ENCODE measurements at regions not wholly inside any gene's neighbourhood (a gene's known extent, or its start where the extent isn't known, plus 50 kb on each side); places are given as distances from the start of the nearest gene placed in this dataset.

DNA sequence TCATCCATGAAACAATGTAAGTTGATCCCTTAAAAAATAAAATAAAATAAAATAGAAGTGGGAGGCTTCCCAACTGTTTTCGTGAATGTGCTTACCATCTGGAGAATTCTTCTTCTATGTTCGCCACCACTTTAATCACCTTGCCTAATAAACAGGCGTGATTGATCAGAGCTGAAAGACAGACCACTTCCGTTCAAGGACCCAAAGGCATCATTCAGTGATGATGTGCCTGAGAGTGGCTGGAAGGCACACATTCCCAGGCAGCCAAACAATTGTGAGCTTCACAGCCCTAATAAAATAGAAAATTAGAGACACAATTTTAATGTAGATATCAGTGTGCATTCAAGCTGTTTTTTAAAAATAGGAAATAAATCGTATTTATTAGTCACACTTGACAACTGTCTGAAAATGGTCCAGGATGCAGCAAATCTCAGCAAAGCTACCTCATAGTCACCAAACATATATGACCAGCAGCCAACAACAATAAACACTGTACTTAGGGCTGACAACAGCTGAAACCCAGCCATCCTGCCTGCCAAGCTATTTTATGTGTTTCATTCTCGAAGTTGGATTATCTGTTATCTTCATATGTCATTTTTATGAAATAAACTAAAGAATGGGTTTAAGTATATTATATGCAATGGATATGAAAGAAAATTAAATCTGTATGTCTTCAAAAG, 163.2 kb upstream of the FAM9B start:
- DNase-seq: no peak

DNA sequence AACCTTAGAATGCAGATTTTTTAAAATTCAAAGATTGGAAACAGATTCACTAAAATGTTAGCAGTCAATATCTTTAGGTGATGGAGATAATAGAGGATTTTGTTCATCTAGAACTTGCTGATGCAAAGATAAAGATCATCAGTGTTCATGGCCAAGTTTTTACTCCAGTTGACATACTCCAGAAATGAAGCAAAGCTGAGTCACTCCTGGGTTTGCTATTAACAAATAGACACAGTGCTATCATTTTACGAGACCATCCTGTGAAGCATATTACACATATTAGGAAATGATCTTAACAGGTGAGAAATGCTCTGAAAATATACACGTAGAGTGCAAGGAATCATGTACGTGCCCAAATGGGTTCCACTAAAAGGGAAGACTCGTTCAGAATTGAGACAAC, 170.6 kb upstream of the FAM9B start:
- no peak for DNase-seq

DNA sequence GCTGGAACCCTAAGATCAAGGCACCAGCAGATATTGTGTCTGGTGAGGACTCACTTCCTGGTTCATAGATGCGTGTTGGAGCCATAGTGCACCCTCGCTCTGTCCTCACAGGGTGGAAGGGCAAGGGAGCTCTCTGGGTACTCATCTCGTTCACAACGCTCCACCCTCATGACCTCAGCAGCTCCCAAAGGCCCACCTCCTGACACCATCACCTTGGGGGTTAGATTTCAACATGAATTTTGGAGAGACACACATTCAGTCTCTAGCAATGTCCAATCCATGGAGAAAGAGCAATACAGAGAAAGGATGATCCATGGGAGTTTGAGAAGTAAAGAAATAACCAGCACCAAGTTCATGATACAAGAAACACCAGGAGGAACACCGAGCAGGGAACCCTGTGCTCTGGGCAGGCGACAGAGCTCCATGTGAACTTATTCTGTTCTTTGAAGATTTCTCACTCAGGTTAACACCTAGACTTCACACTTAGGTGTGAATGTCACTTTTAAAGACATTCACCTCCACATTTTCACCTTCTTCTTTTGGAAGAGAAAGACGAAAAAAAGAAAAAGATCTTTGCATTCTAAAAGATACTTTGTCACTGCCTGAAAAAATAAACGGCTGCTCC, 171.8 kb upstream of the FAM9B start:
- no peak for DNase-seq

DNA sequence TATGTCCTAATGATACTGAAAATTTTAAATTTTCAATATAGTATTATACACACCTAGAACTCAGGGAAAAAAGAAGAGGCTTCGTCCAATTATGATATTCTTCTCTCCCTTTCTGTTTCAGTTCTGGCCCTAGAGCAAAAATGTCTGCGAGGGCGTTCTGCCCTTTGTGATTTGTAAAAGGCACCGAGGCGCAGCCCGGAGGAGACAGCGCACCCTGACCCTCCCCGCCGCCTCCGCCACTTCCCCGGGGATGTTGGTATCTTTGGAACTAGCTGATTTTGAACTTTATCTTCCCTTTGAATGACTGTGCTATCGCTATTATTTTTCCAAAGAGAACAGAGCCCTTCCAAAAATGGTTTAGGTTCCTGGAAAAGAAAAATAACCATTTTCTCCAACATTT, 173.2 kb upstream of the FAM9B start:
- no peak for DNase-seq

DNA sequence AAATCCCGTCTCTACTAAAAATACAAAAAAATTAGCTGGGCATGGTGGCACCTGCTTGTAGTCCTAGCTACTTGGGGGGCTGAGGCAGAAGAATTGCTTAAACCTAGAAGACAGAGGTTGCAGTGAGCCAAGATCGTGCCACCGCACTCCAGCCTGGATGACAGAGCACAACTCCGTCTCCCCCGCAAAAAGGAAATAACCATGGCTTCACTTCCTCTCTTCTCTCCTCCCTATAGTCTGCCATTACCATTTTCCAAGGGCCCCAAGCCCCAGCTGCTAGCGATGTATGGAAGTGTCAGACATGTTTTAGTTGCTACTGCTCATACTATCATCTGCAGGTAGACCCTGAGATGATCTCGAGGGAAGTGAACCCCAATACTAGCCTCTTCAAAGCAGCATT, 177.3 kb upstream of the FAM9B start:
- no peak for DNase-seq

DNA sequence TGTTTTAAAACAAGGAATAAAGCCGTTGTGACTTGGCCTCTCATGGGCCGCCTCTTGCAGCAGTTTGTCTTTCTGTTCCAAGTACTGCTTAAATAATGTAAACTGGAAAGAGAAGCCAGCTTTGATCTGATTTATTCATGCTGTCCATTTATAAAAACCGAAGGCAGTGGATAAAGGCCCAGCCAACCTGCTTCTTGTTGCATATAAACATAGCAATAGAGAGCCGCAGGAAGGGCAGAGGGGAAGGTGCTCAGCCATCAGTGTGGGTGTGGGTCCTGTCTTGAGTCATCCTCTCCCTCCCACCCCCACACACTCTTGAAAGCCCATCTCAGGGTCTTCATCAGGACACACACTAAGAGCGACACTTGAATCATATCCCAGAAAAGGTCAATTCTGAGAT, 187.9 kb upstream of the FAM9B start:
- DNase-seq: no peak

DNA sequence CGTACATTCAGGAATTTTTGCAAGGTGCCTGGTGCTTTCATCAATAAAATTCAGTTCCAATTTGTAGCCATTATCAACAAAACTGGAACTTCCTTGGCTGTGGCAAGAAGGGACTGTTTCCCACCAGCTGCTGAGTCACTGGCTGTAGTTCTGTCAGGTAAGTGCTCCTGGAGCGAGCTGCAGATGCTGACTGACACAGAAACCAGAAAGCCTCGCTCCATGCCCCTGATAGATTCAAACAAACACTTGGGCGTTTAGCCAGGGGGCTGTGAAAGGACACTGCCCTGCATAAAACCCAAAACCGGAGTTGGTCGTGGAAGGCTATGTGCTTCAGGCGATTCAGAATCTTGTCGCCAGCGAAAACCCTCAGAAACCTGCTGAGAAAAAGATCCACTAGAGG, 188.4 kb upstream of the FAM9B start:
- no peak for DNase-seq

DNA sequence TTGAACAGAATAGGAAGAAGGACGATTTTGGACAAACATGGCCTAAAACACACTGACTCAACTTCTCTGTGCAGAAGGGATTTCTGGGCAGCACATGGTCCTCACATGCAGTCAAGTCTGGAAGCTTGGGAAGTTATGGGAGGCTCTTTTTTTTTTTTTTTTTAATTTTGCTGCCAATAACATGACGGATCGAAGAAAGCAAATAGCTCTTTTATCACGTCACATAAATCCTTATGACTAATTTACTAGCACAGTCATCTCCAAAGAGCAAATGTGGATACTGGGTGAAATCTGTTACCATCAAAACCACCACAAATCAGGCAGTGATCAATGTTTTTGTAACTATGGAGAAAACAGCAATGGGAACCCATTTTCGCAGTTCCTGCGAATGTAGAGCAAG, 193.3 kb upstream of the FAM9B start:
- no peak for DNase-seq

DNA sequence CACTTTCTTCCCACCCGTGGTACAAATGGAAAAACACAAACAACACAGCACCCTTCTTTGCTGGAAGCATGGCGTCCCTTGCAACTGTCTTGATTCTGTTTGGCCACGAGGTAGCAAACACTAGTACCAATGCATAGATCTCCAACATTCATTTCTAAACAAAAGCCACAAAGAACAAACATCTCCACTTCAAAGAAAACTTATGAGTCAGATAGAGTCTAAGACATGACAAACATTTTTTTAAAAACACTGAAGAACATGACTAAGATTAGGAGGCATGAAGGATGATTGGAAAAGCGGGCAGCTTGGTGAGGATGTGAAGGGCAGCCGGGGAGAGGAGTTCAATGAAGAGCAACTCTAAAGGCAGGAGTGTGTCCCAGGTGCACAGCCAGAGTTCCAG, 197.6 kb upstream of the FAM9B start:
- DNase-seq: no peak

DNA sequence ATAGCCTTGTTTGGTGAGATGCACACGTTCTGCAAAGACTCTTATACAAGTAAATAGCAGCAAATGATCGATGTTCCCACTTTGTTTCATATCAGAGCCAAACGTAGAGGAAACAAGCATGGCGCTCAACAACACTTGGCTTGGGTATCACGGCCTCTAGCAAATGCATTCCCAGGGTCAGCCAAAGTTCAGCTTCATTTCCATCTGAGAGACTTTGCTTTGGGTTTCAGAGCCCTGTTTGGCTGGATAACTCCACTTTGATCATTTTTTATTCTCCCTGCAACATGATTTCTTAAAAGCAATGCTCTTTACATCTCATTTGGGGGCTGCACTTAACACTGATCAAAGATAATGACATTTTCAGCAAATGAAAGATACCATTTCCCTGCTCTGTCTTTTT, 199.2 kb upstream of the FAM9B start:
- no peak for DNase-seq

DNA sequence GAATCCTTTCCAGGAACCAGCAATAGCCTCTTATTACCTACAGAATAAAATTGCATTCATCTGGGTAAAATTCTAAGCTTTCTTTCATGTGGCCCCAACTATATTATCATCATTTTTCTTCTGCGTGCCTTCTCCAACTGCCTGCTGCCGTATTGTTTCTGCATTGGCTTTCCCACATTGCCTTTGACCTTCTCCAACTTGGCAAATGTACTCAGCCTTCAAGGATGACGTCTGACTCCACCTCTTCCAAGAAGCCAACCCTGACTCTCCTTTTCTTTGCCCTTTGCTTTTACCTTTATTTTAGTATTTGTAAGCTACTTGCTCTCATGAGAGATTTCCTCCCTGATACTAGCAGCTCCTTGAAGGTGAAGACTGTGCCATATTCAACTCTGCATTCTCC, 200.4 kb upstream of the FAM9B start:
- DNase-seq: no peak

DNA sequence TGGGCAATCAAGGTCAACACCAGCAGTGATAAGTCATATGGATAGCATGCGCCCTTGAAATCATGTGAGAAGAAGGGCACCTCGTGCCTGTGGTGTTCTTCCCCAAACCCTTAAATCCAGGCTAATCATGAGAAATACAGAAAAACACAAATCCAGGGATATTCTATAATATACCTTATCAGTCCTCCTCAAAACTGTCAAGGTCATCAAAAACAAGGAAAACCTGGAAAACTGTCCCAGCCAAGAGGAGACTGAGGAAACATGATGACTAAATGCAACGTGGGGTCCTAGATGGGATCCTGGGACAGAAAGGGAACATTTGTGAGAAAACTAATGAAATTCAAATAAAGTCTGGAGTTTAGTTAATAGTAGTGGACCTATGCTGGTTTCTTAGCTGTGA, 201.8 kb upstream of the FAM9B start:
- DNase-seq: no peak

DNA sequence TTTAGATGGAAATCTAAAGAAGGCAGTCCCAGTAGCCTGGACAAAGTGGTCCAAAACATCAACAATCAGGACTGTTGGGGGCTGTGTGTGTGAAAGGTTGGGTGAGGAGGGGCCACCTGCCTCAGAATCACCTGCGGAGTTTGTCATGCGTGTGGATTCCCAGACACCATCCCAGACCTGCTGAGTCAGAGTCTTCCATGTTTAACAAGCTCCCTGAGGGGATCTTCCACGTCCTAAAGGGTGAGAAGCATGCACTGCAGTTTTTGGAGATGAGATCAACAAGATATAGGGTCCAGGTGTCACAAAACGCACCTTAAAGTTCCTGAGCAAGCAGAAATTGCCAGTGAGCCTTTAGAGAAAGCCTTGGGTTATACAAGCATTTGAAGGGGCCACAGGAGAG, 207.0 kb upstream of the FAM9B start:
- DNase-seq: no peak

DNA sequence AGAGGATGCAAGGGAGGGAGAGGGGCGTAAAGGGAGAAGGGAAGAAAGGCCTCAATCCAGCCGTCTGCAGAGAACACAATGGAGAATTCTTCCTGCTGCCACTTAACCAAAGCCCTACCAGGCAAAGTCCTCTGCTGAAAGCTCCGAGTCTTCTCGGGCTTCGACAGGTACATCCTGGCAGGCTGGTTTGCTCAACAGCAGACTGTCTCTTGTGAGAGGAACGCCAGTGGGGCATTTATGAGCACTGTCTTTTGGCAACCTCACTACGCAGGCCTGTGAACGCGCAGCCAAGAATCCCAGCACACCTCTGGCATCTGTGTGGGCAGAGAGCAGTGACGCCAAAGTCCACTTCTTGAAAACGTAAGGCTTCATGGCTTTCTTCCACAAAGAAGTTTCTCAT, 207.5 kb upstream of the FAM9B start:
- DNase-seq: no peak

DNA sequence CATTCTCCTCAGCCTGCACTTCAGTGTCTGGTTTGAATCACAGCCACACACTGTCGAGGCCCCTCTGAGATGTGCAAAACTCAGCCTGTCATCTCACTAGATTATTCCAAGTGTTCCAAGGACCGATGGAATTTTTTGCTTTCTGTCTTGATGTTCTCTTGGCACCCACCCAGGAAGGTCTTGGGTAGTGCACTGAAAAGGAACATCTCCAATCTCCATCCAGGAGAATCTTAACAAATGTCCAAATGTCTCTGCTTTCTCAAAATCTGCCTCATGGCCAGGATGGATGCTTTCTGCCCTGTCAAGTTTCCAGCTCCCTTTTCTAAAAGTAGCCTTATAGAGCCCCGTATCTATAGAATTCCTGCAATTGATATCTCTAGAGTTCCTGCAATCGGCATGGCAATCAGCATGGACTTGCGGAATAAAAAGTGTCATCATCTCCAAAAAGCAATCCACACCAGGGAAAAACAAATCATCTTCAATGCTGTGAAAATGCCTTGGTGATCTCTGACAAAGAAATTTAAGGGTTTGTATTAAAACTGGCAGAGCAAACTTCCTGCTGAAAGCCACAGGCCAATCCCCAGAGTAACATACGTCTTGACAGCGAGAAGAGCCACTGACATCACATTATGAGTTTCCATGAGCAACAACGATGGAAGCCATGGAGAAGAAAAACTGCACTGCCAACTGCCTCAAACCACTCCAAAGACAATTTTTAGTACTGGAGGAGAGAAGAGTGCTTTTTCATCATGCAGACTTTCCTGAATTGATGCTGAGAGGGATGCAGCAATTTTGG, 215.3 kb upstream of the FAM9B start:
- DNase-seq: no peak

DNA sequence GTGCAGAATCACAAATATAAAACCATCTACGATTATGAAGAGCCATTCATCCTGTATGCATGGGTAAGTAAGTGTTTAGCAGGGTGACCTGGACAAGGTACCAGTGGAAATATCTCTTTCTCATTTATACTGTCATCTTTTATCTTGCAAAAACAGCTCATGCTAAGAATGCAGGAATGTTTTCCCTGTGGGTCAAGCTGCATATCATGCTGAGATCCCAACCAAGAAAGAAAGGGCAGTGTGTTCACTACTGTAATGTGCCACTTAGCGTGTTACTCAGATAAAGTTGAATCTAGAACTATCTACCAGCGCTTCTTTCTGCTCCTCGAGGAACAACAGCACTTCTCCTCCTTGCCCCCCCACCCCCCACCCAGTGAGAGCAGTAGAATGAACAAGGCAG, 212.7 kb upstream of the TBL1X start:
- DNase-seq: no peak

DNA sequence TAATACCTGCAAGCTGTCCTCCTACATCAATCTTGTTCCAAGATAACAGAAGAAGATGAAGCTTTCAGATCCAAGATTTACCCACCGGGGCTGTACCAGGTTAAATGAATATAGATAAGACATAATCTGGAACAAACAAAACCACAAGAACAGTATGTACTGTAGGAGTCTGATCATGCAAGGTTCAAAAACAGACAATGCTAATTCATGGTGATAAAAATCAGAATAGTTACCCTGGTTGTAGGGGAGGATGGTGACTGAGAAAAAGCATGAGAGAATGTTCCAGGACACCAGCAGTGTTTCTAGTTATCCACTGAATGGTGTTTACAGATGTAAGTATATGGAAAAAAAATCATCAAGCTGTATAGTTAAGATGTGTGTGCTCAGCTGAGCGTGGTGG, 211.6 kb upstream of the TBL1X start:
- no peak for DNase-seq

DNA sequence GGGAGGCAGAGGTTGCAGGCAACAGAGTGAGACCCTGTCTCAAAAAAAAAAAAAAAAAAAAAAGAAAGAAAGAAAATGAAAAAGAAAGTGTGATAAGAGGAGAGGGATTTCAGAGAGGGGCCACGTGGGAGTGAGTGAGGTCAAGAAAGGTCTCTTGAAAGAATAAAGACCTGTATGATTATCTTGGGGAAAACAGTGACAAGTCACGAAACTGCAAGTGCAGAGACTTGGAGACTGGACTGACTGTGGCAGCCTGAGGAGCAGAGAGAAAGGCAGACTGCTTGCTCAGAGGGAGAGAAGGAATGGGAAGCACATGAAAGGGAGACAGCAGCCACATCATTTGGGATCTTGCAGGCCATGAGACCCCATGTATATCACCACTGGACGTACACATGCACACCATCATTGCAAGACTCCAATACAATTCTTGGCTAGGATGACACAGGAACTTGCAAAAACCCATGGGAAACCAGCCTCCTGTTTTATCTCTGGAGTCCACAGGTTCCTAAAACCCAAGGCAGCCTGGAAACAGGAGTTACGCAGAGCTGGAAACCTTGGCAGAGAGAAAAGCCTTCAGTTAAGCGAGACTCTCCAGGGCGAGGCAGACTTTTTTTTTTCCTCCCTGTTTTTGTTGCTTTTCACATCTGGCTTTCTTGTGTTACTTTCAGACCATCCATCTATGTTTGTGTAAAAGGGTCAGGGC, 207.0 kb upstream of the TBL1X start:
- DNase-seq: no peak

DNA sequence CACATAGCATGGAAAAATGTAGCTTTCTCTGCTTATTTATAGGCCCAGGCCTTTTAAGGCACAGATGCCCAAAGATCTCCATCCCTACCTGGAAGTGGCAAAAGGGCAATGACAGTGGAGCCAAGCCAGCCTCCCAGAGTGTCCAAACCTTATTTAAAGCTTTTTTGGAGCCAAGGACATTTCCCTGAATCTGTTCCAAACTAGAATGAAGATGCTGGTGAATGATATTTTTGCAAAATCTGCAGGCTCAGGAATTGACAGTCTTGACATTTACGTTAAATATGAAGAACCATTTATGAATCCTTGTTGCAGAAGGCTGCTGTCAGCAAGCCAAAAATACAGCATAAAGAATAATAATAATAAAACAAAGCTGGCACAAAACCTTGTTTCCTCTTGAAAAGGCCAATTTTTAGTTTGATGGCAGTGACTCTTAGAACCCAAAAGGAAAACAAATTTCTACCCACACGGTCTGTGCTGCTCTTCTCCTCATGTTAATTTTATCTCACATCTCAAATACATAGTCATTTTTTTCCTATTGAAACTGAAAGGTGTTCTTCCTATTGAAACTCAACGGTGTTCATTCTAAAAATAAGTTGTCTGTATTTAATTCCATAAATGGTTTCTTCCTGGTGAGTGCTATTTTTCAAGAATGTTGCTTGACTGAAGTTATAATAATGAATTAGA, 206.3 kb upstream of the TBL1X start:
- no peak for DNase-seq

DNA sequence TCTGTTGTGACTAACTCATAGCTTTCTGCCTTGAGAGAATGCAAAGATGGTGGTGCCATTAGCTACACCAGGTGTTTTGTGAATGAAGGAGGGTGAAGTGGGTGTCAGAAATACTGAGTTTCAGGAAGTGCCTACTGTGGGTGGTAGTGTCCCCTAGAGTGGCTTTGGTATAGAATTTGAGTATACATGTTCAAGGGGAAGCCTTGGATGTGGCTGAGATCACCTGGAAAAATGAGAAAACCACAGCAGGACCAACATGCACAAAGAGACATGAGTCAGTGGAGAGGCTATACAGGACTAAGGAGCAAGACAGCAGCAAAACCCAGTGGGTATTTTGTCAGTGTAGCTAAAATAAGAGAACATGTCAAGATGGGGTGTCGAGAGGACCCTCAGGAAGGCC, 204.3 kb upstream of the TBL1X start:
- DNase-seq: no peak

DNA sequence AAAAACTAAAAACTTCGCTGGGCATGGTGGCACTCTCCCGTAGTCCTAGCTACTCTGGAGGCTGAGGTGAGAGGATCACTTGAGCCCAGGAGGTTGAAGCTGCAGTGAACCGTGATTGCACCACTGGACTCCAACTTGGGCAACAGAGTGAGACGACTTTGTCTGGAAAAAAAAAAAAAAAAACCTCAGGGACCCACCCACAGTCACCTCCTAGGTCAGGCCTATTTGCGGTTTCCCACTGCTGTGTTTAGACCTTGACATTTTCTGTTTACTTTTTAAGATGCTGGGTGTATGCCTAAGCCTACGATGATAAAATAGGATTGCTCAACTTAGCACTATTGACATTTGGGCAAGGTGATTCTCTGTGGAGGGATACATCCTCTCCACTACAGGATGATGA, 197.4 kb upstream of the TBL1X start:
- no peak for DNase-seq

DNA sequence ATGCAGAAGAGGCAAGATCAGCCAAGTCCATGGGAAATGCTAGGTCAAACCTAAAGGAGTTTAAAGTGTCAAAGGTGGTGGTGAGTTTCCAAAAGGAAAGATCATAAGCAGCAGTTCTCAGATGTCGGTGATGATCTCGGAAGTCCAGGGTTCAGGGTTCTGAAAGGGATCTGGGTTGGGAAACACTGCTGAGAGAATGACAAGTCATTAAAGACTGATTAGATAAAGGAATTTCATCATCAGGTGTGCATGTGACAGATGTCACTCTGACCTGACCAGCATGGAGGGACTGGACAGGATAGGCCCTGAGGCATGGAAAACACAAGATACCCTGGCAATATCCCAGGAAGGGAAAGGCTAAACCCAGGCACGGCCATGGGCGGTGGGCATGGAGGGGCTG, 195.7 kb upstream of the TBL1X start:
- DNase-seq: no peak

Measured in NCI-H345 (cell line).